Activated CD4-positive, alpha-beta T cell treated with anti-CD3 and anti-CD28 coated beads for 24 hours (primary cell): ENCODE measurements at regions not wholly inside any gene's neighbourhood (a gene's known extent, or its start where the extent isn't known, plus 50 kb on each side); places are given as distances from the start of the nearest gene placed in this dataset.
"Not testable (repeated sequence)": the region's sequence is repeated elsewhere in the genome, so short reads cannot be mapped to it uniquely, and the experiment has no call there.

Experiments
- DNase-seq, 2 donors: peaks; one replicate each; pipeline ENCODE4 v3.0.0-alpha.2; 2020; ENCODE audit warnings: low read depth in 2 of 2

DNA sequence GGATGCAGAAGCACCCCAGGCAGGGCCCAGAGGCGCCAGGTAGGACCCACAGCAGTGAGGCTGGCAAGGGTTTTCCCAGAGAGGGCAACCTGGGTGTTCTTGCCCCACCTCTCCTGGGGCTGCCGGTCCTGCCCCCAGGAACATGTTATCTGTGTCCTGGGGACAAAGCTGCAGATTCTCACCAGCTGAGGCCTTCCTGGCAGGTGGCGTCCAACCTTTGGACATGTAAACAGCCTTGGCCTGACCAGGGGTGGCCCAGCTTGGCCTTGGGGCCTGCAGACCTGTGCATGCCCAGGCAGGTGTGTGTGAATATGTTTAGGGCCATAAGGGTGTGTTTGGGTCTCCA is 101.8 kb upstream of the LARP1 start:
- DNase-seq, result no peak

DNA sequence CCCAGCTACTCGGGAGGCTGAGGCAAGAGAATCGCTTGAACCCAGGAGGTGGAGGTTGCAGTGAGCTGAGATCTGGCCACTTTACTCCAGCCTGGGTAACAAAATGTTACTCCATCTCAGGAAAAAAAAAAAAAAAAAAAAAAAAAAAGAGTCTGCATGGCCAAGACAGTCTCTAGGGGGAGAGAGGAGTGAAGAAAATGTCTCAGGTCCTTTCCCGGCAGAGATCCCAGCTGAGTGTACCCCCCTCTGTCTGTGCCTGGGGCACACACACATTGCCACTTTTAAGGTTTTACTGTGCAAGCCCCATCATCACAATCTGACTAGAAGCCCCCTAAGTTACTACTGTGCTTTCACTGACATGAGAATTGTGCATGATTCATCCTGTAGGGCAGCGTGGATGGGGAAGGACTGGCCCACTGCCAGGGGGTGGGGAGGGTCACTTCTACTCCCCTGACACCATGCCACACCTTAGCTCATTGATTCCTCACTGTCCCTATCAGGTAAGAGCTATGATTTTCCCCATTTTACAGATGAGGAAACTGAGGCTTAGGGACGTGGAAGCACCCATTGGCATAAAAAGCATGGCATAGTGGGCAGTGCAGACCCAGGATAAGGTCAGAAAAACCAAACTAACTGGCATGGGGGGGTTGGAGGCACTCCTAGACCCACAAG is 102.3 kb upstream of the LARP1 start:
- DNase-seq, result no peak

DNA sequence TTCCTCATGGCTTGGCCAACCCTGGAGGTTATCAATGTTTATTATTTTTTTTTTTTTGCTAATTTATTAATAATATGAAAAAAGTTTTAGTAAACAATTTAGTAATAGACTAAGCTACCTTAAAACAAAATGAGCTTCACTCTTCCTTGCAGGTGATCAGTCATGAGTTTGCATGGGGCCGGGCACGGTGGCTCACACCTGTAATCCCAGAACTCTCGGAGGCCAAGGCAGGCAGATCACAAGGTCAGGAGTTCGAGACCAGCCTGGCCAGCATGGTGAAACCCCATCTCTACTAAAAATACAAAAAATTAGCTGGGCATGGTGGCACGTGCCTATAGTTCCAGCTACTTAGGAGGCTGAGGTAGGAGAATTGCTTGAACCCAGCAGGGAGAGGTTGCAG is 103.4 kb upstream of the LARP1 start:
- not testable (repeated sequence) for DNase-seq

DNA sequence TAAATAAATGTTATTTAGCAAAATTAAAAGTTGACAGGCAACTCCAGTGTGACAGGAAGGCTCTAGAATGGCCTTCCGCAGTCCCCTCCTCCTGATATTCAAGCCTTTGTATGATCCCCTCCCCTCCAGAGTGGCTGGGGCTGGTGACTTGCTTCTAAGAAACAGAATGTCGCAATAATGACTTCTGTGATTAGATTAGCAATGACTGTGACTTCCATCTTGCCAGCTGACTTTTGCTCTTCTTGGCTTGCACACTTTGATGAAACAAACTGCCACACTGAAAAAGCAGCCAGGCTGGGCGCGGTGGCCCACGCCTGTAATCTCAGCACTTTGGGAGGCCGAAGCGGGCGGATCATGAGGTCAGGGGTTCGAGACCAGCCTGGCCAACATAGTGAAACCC is 106.5 kb upstream of the LARP1 start:
- no peak for DNase-seq

DNA sequence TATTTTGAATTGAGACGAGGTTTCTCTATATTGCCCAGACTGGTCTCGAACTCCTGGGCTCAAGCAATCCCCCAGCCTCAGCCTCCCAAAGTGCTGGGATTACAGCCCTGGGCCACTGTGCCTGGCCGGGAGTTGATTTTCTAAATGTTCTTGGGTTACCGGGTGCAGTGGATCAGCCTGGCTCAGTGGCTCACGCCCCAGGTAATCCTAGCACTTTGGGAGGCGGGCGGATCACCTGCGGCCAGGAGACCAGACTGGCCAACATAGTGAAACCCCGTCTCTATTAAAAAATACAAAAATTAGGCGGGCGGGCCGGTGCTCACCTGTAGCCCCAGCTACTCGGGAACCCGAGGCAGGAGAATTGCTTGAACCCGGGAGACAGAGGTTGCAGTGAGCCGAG is 106.9 kb upstream of the LARP1 start:
- no peak for DNase-seq

DNA sequence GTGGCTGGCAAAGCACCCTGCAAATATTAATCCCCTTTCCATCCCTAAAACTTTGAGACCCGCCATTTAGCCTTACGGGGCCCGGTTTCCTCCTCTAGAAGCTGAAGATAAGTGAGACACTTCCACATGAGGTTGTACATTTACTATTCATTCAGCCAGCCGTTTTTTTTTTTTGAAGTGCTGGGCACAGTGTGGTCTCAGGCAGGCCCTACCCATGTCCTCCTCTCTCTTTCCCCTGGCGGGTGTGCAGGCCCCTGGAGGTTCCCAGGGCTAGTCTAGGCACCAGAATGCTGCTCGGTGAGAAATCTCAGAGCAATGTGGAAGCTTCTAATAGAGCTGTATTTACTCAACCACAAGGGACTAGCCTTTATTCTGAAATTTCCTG is 107.4 kb upstream of the LARP1 start:
- DNase-seq, result no peak

DNA sequence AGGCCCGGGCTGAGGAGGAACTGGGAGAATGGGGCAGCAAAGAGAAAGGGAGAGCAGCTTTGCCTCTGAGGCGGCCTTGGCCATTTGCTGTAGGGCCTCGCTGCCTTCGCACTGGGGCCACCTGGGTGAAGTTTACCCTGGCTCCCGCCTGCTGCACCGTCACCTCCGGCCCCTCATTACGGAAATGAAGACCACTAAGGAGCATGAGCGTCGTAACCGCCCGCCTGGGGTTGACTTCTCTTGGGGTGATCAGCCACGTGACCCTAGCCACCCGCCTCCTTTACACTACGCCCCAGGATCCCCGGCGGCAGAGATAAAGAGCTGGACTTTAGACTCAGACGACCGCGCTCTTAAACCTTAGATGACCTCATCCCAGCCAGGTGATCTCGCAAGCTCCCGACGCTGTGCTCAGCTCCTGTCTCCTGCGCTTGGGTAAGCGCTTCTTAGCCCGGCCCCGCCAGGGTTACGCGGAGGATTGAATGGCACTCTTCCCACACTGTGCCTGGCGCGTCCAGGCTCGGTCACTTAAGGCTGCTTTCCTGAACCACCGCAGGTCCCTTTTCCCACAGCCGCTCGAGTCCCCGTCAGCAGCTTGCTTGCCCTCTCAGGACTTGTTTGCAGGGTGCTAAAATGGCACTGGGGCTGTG is 107.9 kb upstream of the LARP1 start:
- no peak for DNase-seq

DNA sequence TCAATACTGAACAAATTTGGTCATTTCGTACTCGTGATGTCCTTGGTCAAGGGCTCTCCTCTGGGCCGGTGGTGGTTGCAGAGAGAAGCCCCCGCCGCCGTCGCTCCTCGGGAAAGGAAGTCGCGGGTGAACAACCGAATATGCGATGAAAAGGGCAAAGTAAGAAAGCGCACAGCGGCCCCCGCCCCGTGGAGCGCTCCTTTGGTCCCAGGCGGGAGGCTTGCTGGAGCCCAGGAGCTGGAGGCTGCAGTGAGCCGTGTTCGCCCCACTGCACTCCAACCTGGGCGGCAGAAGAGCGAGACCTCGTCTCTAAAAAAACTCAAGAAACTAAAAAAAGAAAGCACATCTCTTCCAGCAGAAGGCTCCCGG is 108.4 kb upstream of the LARP1 start:
- no peak for DNase-seq

DNA sequence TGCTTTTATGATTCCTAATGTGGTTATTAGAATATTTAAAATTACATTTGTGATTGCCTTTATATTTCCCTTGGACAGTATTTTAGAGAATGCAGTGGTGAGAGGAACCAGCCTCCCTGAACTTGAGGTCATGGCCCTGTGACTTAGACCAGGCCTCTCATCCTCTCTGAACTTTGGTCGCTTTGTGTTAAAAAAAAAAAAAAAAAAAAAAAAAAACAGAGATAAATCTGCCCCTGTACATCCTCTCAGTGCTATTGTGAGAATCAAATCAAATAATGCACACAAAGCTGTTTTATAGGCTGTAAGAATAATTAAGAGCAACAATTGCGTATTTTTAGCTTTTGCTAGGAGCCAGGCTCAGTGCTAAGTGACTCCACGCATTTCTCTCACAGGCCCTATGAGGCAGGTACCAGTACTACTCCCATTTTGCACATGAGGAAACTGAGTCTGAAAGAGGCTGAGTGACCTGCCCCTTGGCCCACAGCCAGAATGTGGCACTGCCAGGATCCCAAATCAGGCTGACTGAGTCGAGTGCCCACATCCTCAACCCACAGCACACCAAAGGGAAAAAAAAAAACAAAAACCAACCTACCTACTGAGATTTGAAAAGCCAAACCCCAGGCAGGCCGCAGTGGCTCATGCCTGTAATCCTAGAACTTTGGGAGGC is 110.3 kb upstream of the LARP1 start:
- DNase-seq, result no peak

DNA sequence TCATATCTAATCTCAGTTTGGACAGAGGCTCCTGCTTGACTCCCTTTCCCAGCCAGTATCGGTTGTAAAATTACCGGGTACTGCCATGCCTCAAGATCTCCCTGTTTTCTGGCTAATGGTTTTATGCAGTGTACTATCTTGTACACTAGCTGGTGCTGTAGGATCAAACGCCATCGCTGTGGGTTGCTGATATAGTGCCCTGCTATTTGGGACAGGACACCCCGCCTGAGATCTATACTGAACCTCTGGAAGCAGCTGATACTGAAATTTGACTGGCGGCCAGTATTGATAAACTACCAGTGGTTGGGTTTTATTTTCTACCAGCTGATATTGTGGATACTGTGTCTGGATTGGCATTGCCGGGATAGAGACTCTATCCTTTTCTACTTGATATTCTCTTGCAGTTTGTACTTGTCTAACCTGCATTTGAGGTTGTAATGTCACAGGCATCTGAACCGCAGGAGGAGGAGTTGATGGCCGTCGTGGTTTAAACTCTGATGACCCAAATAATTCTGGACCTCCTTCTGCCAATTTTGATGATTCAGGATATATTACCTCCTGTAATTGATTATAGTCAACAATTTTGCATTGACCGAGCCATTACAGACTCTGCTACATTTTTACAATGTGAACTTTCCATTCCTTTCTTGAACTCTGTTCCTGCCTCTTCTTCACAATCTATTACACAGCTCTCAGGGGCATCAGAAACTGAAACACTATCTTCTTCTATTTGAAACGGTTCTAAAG is 112.5 kb upstream of the LARP1 start:
- DNase-seq, result no peak

DNA sequence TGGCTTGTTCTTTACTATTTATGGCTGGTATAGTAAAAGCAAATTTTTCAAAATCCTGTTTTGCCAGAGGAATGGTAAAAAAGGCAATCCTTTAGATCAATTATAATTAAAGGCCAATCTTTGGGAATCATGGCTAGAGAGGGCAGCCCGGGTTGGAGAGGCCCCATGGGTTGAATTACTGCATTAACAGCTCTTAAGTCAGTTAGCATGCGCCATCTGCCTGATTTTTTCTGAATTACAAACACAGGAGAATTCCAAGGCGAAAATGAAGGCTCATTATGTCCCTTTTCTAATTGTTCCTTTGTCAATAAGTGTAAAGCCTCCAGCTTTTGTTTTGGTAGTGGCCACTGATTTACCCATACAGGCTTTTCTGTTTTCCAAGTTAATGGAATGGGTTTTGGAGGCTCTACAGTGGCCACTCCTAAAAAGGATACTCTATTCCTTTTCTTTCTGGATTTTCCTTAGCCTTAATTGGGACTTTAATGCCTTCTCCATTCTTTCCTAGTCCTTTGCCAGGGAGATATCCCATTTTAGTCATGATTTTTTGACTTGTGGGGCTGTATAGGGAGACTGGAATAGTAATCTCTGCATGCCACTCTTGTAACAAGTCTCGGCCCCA is 114.9 kb upstream of the LARP1 start:
- not testable (repeated sequence) for DNase-seq

DNA sequence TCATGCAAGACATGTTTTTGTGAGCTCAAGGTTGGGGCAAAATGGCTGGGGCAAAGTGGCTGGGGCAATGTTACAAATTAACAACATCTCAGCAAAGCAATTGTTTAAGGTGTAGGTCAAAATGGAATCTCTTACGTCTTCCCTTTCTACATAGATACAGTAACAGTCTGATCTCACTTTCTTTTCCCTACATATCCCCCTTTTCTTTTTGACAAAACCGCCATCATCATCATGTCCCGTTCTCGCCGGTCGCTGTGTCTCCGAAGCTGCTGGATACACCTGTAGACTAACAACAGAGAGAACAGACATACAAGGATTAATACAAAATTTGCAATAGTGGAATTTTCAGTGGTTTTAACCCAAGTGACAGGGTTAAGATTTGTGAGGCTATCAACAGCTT is 118.4 kb upstream of the LARP1 start:
- DNase-seq, result not testable (repeated sequence)

DNA sequence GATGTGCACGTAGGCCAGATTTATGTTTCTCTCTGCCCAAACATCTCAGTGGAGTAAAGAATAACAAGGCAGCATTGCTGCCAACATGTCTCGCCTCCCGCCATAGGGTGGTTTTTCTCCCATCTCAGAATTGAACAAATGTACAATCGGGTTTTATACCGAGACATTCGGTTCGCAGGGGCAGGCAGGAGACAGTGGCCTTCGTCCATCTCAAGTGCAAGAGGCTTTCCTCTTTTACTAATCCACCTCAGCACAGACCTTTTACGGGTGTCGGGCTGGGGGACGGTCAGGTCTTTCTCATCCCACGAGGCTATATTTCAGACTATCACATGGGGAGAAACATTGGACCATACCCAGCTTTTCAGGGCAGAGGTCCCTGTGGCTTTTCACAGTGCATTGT is 118.9 kb upstream of the LARP1 start:
- not testable (repeated sequence) for DNase-seq

DNA sequence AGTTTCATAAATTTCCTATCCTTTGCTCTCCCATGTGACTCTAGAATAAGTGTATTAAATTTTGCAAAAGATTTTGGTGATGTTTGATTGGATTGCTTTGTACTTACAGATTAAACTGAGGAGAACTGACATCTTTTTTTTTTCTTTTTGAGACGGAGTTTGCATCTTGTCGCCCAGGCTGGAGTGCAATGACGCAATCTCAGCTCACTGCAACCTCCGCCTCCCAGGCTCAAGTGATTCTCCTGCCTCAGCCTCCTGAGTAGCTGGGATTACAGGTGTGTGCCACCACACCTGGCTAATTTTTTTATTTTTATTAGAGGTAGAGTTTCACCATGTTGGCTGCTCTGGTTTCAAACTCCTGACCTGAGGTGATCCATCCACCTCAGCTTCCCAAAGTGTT is 121.4 kb upstream of the LARP1 start:
- not testable (repeated sequence) for DNase-seq

DNA sequence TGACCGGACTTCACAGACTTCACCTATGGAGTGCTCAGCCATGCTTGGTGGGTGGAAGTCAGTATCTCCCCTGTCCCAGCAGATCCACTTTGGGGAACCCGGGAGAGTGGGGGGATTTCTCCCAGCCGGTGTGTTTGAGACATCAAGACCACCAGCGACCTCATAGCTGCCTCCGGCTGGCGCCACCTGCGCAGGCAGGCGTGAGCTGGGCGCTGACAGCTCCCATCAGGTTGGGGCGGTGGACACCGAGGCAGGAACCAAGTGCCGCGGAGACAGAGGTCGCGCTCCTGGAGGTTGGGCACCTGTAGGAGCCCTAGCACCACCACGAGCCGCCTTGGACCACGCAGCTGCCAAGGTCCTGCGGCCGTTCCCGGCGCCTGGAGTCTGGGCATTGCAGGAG is 124.0 kb upstream of the LARP1 start:
- DNase-seq, result no peak

DNA sequence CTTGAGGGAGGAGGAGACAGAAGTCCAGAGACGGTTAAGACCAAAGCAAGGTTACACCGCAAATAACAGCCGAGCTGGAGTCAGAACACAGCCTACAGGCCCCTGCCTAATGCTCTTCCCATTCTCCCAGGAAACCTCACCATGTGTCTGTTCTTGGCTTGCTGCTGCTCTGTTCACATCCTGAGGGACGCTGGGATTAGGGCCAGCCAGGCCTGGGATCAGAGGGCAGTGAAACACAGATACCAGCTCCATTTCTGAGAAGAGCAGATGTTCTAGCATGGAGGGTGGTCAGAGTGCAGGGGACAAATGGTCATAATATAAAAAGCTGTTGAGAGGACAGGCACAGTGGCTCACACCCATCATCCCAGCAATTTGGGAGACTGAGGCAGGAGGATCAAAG is 124.8 kb upstream of the LARP1 start:
- DNase-seq, result no peak

DNA sequence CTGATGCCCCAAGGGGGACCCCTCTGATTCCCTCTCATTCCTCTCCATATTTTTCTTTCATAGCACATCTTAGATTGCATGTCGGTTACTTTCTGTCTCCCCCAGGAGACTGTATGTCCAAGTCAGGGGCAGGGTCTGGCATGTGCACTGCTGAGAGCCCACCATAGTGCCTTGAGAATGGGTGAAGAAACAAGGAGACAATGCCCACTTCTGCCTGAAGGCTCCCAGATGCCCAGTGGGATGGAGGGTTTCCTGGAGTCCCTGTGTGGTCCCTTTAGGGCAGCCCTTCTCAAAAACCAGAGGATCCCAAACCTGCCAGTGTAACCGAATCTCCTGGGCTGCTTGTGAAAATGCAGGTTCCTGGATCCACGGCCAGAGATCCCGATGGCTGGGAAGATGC is 126.5 kb upstream of the LARP1 start:
- DNase-seq, result no peak

DNA sequence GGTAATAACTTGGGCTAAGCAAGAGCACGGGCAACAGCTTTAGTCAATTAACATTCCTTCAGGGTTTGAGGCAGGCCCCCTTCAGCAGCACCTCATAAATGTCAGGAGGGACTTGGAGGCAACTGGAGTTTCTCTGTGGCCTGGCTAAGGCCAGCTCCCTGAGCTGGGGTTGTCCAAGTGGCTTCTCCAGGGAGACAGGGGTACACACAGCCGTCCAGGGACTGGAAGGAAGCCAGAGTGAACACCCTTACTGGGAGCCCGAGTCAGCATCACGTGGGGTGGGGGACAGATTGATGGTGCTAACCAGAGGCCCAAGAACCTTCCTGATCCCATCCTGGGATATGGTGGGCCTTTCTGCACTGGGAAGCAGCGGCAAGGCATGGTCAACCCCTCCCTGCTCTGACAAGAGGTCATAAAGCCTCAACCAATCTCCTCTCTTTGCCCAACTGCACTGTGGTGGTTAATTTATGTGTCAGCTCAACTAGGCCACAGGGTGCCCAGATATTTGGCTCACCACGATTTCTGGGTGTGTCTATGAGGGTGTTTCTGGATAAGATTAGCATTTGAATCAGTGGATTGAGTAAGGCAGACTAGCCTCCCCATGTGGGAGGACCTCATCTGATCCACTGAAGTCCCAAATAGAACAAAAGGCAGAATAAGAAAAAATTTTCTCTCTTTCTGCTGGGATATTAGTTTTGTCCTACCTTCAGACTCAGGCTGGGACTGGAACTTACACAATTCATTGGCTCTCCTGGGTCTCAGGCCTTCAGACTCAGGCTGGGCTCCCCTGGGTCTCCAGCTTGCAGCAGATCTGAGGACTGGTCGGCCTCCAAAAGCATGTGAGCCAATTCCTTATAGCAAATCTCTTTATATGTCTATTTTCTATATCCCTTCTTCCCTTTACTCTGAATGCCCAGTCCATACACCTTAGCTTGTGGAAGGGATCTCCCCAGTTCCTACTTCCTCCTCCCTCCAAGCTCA is 127.2 kb upstream of the LARP1 start:
- no peak for DNase-seq

DNA sequence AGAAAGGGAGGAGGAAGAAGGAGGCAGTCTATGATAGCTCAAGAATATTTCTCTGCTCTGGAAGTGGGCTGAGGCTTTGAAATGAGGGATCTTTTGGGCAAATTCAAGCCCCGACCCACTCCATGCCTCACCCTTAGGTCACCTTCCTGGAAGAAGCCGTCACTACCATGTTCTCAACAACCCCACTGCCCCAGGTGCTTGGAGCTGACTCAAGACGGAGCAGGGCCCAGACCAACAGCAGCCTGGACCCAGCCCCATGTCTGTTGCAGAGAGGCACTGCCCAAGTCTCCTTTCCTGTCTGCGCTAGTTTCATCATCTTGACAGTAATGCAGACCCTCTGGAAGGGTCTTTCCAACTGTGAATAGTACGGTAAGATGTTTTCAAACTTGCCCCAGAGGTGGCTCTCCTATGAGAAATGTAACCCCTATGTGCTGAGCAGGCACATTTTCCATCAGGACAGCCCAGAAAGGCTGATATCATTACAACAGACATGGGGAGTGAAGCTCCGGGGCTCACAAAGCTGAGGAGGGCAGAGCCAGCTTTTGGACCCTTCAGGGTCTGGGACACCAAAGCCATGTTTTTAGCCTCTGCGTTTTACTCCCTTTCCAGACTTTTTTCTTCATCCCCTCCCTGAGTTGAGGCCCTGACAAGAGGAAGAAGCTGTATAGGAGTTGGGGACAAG is 128.2 kb upstream of the LARP1 start:
- DNase-seq, result no peak

DNA sequence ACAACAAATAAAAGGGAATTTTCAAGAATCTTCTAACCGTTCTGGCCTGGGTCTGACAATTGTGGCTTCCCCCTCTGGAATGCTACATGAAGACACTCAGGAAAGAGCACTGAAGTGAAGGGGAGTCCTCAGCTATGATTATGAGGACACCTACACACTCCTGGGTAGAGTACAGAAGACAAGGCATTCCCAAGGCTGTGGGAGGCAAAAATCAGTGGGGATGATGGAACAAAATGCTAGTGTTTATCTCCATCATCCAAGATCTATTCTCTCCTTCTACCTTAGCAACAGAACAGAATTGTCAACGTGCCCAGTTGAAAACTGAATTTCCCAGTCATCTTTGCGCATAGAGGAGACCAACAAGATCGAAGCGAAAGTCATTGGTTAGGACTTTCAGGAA is 130.1 kb upstream of the LARP1 start:
- DNase-seq, result no peak

DNA sequence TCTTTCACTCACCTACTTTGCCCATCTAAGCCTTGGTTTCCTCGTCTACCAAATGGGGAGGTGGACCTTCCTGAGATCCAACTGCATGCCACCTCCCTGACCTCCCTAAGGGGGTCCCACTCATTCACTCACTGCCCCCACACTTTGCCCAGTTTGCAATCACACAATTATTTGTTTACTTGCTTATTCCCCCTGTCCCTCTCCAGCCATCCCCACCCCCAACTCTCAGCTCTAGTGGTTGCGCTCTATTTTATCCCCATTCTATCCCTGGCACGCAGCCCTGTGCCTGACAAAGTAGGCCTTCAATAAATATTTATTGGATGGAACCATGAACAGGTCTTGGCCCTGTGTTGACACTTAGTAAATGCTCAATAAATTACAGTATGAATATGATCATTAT is 130.8 kb upstream of the LARP1 start:
- no peak for DNase-seq
